Ishikawa (cell line): ENCODE measurements at regions not wholly inside any gene's neighbourhood (a gene's known extent, or its start where the extent isn't known, plus 50 kb on each side); places are given as distances from the start of the nearest gene placed in this dataset.

Experiments
- EGR1 ChIP-seq: IDR thresholded peaks from 2 replicates; pipeline ENCODE4 v1.6.1; 2012
- MAX ChIP-seq: IDR thresholded peaks from 2 replicates; pipeline ENCODE4 v1.6.1; 2012
- RAD21 ChIP-seq: IDR thresholded peaks from 2 replicates; pipeline ENCODE4 v1.6.1; 2012; ENCODE audit warnings: low read depth
- REST ChIP-seq: IDR thresholded peaks from 2 replicates; pipeline ENCODE4 v1.6.1; 2012; ENCODE audit warnings: low read depth, mild to moderate bottlenecking
- TCF12 ChIP-seq: IDR thresholded peaks from 2 replicates; pipeline ENCODE4 v1.6.1; 2012; ENCODE audit warnings: low read depth
- TF ChIP-seq, protein P1 (sequence below): IDR thresholded peaks from 2 replicates; pipeline ENCODE4 v1.6.1; 2012

- TF ChIP-seq REST (no peak), TCF12 (no peak), MAX (no peak), RAD21 (no peak), EGR1 (no peak)
- TF ChIP-seq, protein P1, sequence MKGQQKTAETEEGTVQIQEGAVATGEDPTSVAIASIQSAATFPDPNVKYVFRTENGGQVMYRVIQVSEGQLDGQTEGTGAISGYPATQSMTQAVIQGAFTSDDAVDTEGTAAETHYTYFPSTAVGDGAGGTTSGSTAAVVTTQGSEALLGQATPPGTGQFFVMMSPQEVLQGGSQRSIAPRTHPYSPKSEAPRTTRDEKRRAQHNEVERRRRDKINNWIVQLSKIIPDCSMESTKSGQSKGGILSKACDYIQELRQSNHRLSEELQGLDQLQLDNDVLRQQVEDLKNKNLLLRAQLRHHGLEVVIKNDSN: no peak
Measured at GRCh38 chr4:176622251-176622948, 170.3 kb downstream of the VEGFC start.
